ENCODE measurements at regions not wholly inside any gene's neighbourhood (a gene's known extent, or its start where the extent isn't known, plus 50 kb on each side); places are given as distances from the start of the nearest gene placed in this dataset.

GRCh38 chr6:68013780-68014515 lies 621.1 kb upstream of the ADGRB3 start:
- no peak overlapping the region for H3K4me2 ChIP-seq (ENCODE audit: low read length)
- no peaks in the 10 kb centered on the region for H3K4me1 ChIP-seq (ENCODE audit: insufficient read depth, low read length)
- ATAC-seq (no peak), DNase-seq (no peak)
- no peaks in the 10 kb centered on the region for H3K36me3 ChIP-seq (ENCODE audit: low read depth, low read length)
- no peak overlapping the region for H3K27ac ChIP-seq (ENCODE audit: low read length)
- CTCF ChIA-PET: no interaction called here
- no peak for TF ChIP-seq EZH2 (IDR thresholded peaks at IDR 0.05; ENCODE audit: low read length, unreplicated experiment)
- TF ChIP-seq, protein P1, sequence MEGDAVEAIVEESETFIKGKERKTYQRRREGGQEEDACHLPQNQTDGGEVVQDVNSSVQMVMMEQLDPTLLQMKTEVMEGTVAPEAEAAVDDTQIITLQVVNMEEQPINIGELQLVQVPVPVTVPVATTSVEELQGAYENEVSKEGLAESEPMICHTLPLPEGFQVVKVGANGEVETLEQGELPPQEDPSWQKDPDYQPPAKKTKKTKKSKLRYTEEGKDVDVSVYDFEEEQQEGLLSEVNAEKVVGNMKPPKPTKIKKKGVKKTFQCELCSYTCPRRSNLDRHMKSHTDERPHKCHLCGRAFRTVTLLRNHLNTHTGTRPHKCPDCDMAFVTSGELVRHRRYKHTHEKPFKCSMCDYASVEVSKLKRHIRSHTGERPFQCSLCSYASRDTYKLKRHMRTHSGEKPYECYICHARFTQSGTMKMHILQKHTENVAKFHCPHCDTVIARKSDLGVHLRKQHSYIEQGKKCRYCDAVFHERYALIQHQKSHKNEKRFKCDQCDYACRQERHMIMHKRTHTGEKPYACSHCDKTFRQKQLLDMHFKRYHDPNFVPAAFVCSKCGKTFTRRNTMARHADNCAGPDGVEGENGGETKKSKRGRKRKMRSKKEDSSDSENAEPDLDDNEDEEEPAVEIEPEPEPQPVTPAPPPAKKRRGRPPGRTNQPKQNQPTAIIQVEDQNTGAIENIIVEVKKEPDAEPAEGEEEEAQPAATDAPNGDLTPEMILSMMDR (conservative IDR thresholded peaks at IDR 0.05; ENCODE audit: low read depth, low read length): no peak
- TF ChIP-seq EZH2phosphoT487 (IDR thresholded peaks at IDR 0.05; ENCODE audit: borderline replicate concordance, low read length): no peak
- BruUV-seq (replicated peaks): no TSS peak
- no peaks in the 10 kb centered on the region for H3K27me3 ChIP-seq (ENCODE audit: low read length)
- H4K20me1 ChIP-seq (ENCODE audit: low read length): no peaks in the 10 kb centered on the region
- H3K9me3 ChIP-seq (ENCODE audit: low read length): no peaks in the 10 kb centered on the region
- intact Hi-C loops (cut with micrococcal nuclease): no loop called here
- H3F3A ChIP-seq (ENCODE audit: low read length, unreplicated experiment): no peaks in the 10 kb centered on the region
- no peak overlapping the region for H3K4me3 ChIP-seq (ENCODE audit: low read length)
- H3K79me2 ChIP-seq (ENCODE audit: low read length): no peaks in the 10 kb centered on the region
- POLR2A ChIA-PET (ENCODE audit: unreplicated experiment): no interaction called here
- no peaks in the 10 kb centered on the region for H3K9me2 ChIP-seq (replicated peaks; ENCODE audit: low read length)
- no peak overlapping the region for H2AFZ ChIP-seq (ENCODE audit: low read length)
- H3K9ac ChIP-seq (ENCODE audit: low read length): no peak overlapping the region

GRCh38 chr6:68012822-68013221 lies 622.3 kb upstream of the ADGRB3 start:
- Histone ChIP-seq H3K4me3 (ENCODE audit: low read length) (no peak overlapping the region), H3K4me1 (ENCODE audit: insufficient read depth, low read length) (no peaks in the 10 kb centered on the region)

GRCh38 chr6:68010936-68011335 lies 624.1 kb upstream of the ADGRB3 start:
- Histone ChIP-seq H3K36me3 (ENCODE audit: low read depth, low read length) (no peaks in the 10 kb centered on the region), H3K4me1 (ENCODE audit: insufficient read depth, low read length) (no peaks in the 10 kb centered on the region), H3K4me2 (ENCODE audit: low read length) (no peak overlapping the region), H3K79me2 (ENCODE audit: low read length) (no peaks in the 10 kb centered on the region), H3K27me3 (ENCODE audit: low read length) (no peaks in the 10 kb centered on the region), H3K9me3 (ENCODE audit: low read length) (no peaks in the 10 kb centered on the region), H3K27ac (ENCODE audit: low read length) (no peak overlapping the region), H3K4me3 (ENCODE audit: low read length) (no peak overlapping the region), H4K20me1 (ENCODE audit: low read length) (no peaks in the 10 kb centered on the region), H2AFZ (ENCODE audit: low read length) (no peak overlapping the region), H3F3A (ENCODE audit: low read length, unreplicated experiment) (no peaks in the 10 kb centered on the region), H3K9me2 (replicated peaks; ENCODE audit: low read length) (no peaks in the 10 kb centered on the region), H3K9ac (ENCODE audit: low read length) (no peak overlapping the region)
- ATAC-seq: no peak
- BruUV-seq (replicated peaks): no TSS peak
- CTCF ChIA-PET: no interaction called here
- TF ChIP-seq, protein P1 (conservative IDR thresholded peaks at IDR 0.05; ENCODE audit: low read depth, low read length): no peak
- TF ChIP-seq EZH2 (IDR thresholded peaks at IDR 0.05; ENCODE audit: low read length, unreplicated experiment) (no peak), EZH2phosphoT487 (IDR thresholded peaks at IDR 0.05; ENCODE audit: borderline replicate concordance, low read length) (no peak)
- POLR2A ChIA-PET (ENCODE audit: unreplicated experiment): no interaction called here
- intact Hi-C loops (cut with micrococcal nuclease): no loop called here
- no peak for DNase-seq

More at GRCh38 chr6:68012822-68013221, 622.3 kb upstream of the ADGRB3 start:
- ATAC-seq (no peak), DNase-seq (no peak)
- no peaks in the 10 kb centered on the region for H3K79me2 ChIP-seq (ENCODE audit: low read length)
- H3K4me2 ChIP-seq (ENCODE audit: low read length): no peak overlapping the region
- H2AFZ ChIP-seq (ENCODE audit: low read length): no peak overlapping the region
- no peaks in the 10 kb centered on the region for H3K36me3 ChIP-seq (ENCODE audit: low read depth, low read length)
- H3K9me2 ChIP-seq (replicated peaks; ENCODE audit: low read length): no peaks in the 10 kb centered on the region
- H3K27me3 ChIP-seq (ENCODE audit: low read length): no peaks in the 10 kb centered on the region
- no peaks in the 10 kb centered on the region for H4K20me1 ChIP-seq (ENCODE audit: low read length)
- intact Hi-C loops (cut with micrococcal nuclease): no loop called here
- H3K9ac ChIP-seq (ENCODE audit: low read length): no peak overlapping the region
- H3K9me3 ChIP-seq (ENCODE audit: low read length): no peaks in the 10 kb centered on the region
- TF ChIP-seq EZH2phosphoT487 (IDR thresholded peaks at IDR 0.05; ENCODE audit: borderline replicate concordance, low read length) (no peak), EZH2 (IDR thresholded peaks at IDR 0.05; ENCODE audit: low read length, unreplicated experiment) (no peak)
- TF ChIP-seq, protein P1 (conservative IDR thresholded peaks at IDR 0.05; ENCODE audit: low read depth, low read length): no peak
- BruUV-seq (replicated peaks): no TSS peak
- no peaks in the 10 kb centered on the region for H3F3A ChIP-seq (ENCODE audit: low read length, unreplicated experiment)
- ChIA-PET POLR2A (ENCODE audit: unreplicated experiment) (no interaction called here), CTCF (no interaction called here)
- H3K27ac ChIP-seq (ENCODE audit: low read length): no peak overlapping the region
